ENCODE measurements at regions not wholly inside any gene's neighbourhood (a gene's known extent, or its start where the extent isn't known, plus 50 kb on each side); places are given as distances from the start of the nearest gene placed in this dataset.

DNA sequence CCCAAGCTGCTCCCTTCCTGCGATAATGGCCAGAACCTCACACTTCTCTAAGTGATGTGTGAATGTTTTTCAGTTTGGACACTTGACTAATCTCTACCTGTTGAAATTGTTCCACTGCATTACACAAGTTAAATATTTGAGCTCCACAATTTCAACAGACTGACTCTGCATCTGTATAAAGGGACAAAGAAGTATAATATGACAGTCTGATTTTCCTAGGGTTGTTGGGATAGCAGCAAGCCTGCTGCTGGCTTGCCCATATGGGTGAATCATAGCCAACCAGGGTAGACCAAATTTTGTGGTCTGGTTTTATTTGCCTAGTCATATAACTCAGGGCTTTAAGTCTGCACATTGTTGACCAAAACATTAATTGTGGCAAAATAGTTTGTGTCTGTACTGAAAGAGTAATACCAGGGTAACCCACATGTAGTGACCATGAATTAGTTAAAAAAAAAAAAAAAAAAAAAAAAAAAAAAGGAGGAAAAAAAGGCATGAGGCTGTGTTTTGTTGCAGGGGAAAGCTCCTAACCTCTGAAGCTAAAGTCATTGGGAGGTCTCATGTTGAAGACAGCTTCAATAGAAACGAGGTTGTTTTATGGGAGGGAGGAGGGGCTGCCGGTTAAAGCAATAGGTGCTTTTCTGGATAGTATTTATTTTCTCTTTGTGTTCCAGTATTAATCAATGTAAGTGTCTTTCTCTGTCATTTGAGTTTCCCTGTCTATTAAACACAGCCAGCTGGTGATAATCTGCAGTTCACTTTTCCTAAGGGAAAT is 534.2 kb downstream of the RAB28 start:
- intact Hi-C loops (cut with DNase I, micrococcal nuclease) = no loop called here
- Mint-ChIP-seq H3K4me3 (no peak overlapping the region), H3K9me3 (ENCODE audit: low read depth) (no peaks in the 10 kb centered on the region), H3K27ac (no peak overlapping the region), H3K36me3 (ENCODE audit: low read depth) (no peaks in the 10 kb centered on the region), H3K27me3 (no peaks in the 10 kb centered on the region), H3K4me1 (no peaks in the 10 kb centered on the region)
- ChIA-PET POLR2A (no interaction called here), CTCF (no interaction called here)
- ATAC-seq (no peak), DNase-seq (no peak)

DNA sequence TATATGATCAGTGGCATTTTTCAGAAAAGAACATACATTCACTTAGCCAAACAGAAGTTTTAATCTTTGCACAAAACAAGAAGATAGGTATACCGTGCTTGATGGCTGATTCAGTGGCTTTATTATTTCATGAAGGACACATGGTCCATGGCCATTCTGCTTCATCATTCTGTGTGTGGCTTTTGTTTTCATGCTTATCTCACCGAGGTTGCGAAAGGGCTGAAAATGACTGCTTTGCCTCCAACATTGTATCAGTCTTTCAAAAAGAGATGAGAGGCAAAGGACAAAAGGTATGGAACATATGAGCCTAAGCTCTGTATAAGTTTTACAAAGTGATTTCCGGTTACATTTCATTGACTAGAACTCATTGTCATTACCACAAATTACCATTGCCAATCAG is 541.1 kb downstream of the RAB28 start:
- H3K4me3 Mint-ChIP-seq = no peak overlapping the region
- intact Hi-C loops (cut with DNase I, micrococcal nuclease) = no loop called here
- POLR2A ChIA-PET = no interaction called here
- no peak overlapping the region for H3K27ac Mint-ChIP-seq
- H3K9me3 Mint-ChIP-seq (ENCODE audit: low read depth) = peaks cover 3% of the 10 kb centered on the region
- ATAC-seq (no peak), DNase-seq (no peak)
- no peaks in the 10 kb centered on the region for H3K27me3 Mint-ChIP-seq
- CTCF ChIA-PET = interaction anchor here (0.7 kb wide), 1 partner anchor 50 kb away, joined by 3 read pairs; no protein-coding TSS in a partner anchor
- no peaks in the 10 kb centered on the region for H3K36me3 Mint-ChIP-seq (ENCODE audit: low read depth)
- no peaks in the 10 kb centered on the region for H3K4me1 Mint-ChIP-seq

DNA sequence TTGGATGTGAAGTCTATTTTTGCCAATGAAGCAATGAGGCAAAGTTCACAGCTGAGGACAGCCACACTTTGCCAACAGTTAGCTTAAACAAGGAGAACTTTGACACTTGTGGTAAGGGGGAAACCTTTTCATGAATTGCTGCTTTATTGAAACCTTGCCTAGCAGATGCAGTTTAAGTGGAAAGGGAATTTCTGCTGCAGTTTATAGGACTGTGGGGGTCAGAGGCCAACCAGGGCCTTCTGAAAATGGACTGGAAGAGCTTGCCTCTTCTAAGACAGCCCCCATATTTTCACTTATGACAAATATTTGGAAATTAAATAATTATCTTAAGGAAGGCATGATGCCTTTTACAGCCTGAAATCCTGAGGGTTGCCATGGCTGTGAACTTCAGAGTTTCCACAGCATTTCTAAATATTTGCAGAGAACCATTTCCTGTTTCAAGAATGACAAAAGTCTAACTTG is 550.3 kb downstream of the RAB28 start:
- H3K4me1 Mint-ChIP-seq = no peaks in the 10 kb centered on the region
- DNase-seq (no peak), ATAC-seq (no peak)
- intact Hi-C loops (cut with DNase I, micrococcal nuclease) = no loop called here
- POLR2A ChIA-PET = no interaction called here
- peaks cover 7% of the 10 kb centered on the region for H3K9me3 Mint-ChIP-seq (ENCODE audit: low read depth)
- no peaks in the 10 kb centered on the region for H3K36me3 Mint-ChIP-seq (ENCODE audit: low read depth)
- no peak overlapping the region for H3K4me3 Mint-ChIP-seq
- peaks cover 7% of the 10 kb centered on the region for H3K27me3 Mint-ChIP-seq
- CTCF ChIA-PET = no interaction called here
- H3K27ac Mint-ChIP-seq = no peak overlapping the region

DNA sequence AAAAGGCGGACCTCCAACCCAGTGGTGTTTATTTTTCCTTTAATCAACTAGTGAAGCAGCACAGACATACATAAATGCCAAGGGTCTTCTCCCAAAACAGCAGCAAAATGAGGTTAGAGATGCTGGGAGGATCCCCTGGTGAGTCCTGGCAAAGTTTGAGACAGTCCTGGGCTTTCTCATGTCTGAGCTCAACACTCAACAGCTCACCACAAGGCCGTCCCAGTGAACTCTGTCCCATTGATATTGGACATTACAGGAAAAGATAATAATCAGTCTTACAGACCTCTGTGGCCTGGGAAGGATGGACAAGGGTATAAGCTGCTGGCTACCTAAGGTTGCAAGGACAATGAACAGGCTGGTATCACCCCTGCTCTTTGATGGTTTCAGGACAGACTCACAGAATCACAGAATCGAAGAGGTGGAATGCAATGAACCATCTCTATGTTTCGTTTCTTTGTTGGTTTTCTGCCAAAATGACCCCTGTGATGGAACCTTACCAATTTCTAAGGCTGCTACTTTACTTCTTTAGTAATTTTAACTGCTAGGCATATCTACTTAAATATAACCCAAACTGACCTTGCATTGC is 551.8 kb downstream of the RAB28 start:
- H3K4me3 Mint-ChIP-seq = no peak overlapping the region
- DNase-seq (no peak), ATAC-seq (no peak)
- no peaks in the 10 kb centered on the region for H3K36me3 Mint-ChIP-seq (ENCODE audit: low read depth)
- H3K4me1 Mint-ChIP-seq = no peaks in the 10 kb centered on the region
- peaks cover 9% of the 10 kb centered on the region for H3K27me3 Mint-ChIP-seq
- CTCF ChIA-PET = no interaction called here
- POLR2A ChIA-PET = no interaction called here
- no peak overlapping the region for H3K27ac Mint-ChIP-seq
- peaks cover 10% of the 10 kb centered on the region for H3K9me3 Mint-ChIP-seq (ENCODE audit: low read depth)
- intact Hi-C loops (cut with DNase I, micrococcal nuclease) = no loop called here

DNA sequence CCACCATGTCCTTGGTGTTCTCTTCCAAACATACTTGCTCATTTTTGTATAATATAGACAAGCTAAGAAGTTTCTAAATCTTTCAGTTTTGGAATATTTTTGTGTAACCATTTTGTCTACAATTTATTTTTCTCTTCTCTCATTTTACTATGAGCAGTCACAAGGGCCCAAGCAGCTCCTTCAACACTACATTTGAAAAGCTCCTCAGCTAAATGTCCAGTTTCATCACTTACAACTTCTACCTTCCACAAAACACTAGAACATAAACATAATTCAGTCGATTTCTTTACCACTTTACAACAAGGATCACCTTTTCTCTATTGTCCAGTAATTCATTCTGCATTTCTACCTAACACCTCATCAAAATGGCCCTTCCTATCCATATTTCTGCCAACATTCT is 554.4 kb downstream of the RAB28 start:
- intact Hi-C loops (cut with DNase I, micrococcal nuclease) = no loop called here
- Mint-ChIP-seq H3K9me3 (ENCODE audit: low read depth) (peaks cover 7% of the 10 kb centered on the region), H3K4me1 (no peaks in the 10 kb centered on the region), H3K27me3 (peaks cover 4% of the 10 kb centered on the region), H3K27ac (no peak overlapping the region), H3K36me3 (ENCODE audit: low read depth) (no peaks in the 10 kb centered on the region), H3K4me3 (no peak overlapping the region)
- ATAC-seq = no peak
- no peak for DNase-seq
- CTCF ChIA-PET = no interaction called here
- POLR2A ChIA-PET = no interaction called here

DNA sequence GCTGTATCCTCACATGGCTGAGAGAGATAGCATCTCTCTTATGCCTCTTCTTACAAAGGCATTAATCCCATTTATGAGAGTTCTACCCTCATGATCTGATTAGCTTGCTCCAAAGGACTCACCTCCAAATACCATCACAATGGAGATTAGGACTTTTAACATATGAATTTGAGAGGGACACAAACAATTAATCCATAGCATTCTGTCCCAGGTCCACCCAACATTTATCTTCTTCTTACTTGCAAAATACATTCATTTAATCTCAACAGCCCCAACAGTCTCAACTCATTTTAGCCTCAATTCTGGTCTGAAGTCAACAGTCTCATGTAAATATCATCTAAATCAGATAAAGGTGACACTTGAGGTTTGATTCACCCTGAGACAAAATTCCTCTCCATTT is 555.4 kb downstream of the RAB28 start:
- POLR2A ChIA-PET = no interaction called here
- H3K27ac Mint-ChIP-seq = no peak overlapping the region

DNA sequence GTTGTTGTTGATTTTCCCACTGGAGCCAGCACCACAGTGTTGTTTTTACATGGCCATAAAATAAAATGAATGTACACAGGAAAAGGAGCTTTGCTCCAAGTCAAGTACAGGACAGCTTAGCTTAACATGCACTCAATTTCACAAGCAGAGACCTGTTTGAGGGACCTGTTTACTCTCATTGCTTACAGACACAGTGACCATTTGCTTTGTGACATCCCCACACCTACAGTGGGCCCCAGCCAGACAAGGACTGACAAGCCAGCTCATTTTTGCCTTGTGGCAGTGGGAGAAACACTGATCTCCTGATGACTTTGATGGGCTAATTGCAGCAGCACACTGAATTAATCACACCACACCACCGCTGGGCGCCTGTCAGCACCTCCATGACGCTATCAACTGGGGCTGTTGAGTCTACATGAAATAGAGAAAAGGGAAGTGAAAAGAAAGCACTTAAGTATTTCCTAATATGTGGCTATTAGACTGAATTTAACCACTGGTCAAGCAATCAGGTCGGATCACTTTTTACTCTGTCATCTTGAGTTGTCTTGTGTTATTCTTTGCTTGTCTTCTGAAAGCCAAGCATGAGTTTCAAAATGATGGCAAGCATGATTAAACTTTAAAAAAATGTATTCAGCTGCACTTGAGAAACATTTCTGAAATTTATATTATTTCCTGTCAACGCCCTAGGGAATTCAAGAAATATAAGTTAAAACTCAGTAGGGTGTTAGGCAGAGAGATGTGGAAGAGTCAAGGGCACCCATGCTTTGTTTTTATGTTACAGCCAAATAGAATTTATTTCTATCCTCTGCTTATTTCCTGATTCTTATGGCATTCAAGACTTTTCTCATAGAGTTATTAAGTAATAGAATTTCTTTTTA is 557.7 kb downstream of the RAB28 start:
- no peak for DNase-seq
- Mint-ChIP-seq H3K9me3 (ENCODE audit: low read depth) (peaks cover 7% of the 10 kb centered on the region), H3K4me3 (no peak overlapping the region), H3K27ac (no peak overlapping the region), H3K4me1 (no peaks in the 10 kb centered on the region), H3K36me3 (ENCODE audit: low read depth) (no peaks in the 10 kb centered on the region), H3K27me3 (peaks cover 2% of the 10 kb centered on the region)
- CTCF ChIA-PET = no interaction called here
- ATAC-seq = no peak
- intact Hi-C loops (cut with DNase I, micrococcal nuclease) = no loop called here
- POLR2A ChIA-PET = no interaction called here

More for the DNA sequence above, 555.4 kb downstream of the RAB28 start:
- intact Hi-C loops (cut with DNase I, micrococcal nuclease) = no loop called here
- no peaks in the 10 kb centered on the region for H3K36me3 Mint-ChIP-seq (ENCODE audit: low read depth)
- H3K9me3 Mint-ChIP-seq (ENCODE audit: low read depth) = peaks cover 7% of the 10 kb centered on the region
- CTCF ChIA-PET = no interaction called here
- peaks cover 4% of the 10 kb centered on the region for H3K27me3 Mint-ChIP-seq
- ATAC-seq = no peak
- no peak overlapping the region for H3K4me3 Mint-ChIP-seq
- no peaks in the 10 kb centered on the region for H3K4me1 Mint-ChIP-seq
- DNase-seq = no peak

DNA sequence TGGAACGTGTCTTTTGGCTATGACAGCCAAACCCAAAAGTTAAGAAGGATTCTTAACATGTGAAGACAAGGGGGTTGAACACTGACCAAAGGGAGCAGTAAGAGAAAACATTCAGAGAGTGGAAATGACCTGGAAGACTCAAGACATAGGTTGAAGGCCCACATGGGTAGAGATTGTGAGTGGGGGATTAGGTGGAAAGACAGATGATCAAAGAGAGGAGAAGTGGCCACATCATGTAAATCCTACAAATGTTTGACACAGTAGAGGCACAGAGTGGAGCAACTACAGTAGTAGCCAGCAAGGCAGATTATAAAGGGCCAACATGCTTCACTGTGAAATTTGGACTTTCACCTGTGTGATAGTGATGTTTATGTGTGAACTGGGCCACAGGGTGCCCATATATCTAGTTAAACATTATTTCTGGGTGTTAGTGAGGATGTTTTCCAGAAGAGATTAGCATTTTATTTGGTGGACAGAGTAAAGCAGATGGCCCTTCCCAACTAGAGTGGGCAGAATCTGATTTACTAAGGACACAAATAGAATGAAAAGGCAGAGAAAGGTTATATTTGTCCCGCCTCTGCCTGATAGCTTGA is 559.3 kb downstream of the RAB28 start:
- Mint-ChIP-seq H3K4me3 (no peak overlapping the region), H3K4me1 (no peaks in the 10 kb centered on the region), H3K36me3 (ENCODE audit: low read depth) (no peaks in the 10 kb centered on the region), H3K27ac (no peak overlapping the region), H3K9me3 (ENCODE audit: low read depth) (peaks cover 4% of the 10 kb centered on the region), H3K27me3 (peaks cover 2% of the 10 kb centered on the region)
- ChIA-PET CTCF (no interaction called here), POLR2A (no interaction called here)
- intact Hi-C loops (cut with DNase I, micrococcal nuclease) = no loop called here
- ATAC-seq (no peak), DNase-seq (no peak)

DNA sequence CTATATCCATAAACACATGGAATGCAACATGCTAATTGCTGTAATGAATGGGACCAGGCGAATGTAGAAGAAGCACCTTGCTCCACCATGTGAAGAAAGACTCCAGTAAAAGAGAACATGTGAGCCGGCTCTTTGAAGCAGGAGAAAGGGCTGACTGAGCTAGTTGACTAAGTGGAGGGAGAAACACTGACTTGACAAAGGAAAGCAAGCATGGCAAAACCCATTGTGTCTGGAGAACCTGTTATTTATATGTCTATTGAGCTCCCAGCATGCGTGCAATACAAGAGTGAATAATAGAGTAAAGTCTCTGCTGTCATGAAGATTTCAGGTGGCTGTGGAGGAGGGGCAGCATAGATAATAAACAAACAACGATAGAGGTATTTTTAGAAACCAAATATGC is 559.9 kb downstream of the RAB28 start:
- Mint-ChIP-seq H3K27ac (no peak overlapping the region), H3K4me1 (no peaks in the 10 kb centered on the region), H3K4me3 (no peak overlapping the region), H3K36me3 (ENCODE audit: low read depth) (no peaks in the 10 kb centered on the region), H3K9me3 (ENCODE audit: low read depth) (peaks cover 3% of the 10 kb centered on the region), H3K27me3 (peaks cover 2% of the 10 kb centered on the region)
- ChIA-PET CTCF (no interaction called here), POLR2A (no interaction called here)
- DNase-seq (no peak), ATAC-seq (no peak)
- intact Hi-C loops (cut with DNase I, micrococcal nuclease) = no loop called here

DNA sequence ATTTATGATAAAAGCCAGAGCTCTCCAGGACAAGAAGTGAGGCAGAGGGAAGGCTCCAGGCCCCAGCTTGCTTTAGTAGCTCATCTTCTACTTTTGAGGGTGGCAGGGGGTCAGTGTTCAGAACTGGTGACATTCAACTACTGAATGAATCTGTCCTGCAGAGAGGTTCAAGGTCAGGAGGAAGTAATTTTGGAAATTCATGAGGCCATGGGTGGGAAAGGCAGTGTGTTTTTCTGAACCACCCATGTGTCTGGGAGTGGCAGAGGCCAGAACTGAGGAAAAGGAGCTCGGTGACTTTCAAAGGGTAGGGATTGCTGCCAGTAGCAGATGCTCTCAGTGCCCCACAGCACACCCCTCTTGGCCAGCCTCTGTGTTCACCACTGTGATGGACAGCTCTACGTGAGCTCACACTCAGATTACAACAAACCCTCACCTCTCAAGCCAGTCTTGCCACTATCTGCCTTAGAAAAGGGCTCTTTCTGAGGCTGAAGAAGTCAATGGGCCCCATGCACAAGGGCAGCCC is 571.2 kb downstream of the RAB28 start:
- ChIA-PET CTCF (no interaction called here), POLR2A (interaction anchor here (0.6 kb wide), 1 partner anchor 18 kb away, joined by 4 read pairs; no protein-coding TSS in a partner anchor)
- no peaks in the 10 kb centered on the region for H3K36me3 Mint-ChIP-seq (ENCODE audit: low read depth)
- DNase-seq (no peak), ATAC-seq (no peak)
- peaks cover 13% of the 10 kb centered on the region for H3K9me3 Mint-ChIP-seq (ENCODE audit: low read depth)
- intact Hi-C loops (cut with DNase I, micrococcal nuclease) = no loop called here
- H3K4me1 Mint-ChIP-seq = no peaks in the 10 kb centered on the region
- no peaks in the 10 kb centered on the region for H3K27me3 Mint-ChIP-seq
- no peak overlapping the region for H3K27ac Mint-ChIP-seq
- no peak overlapping the region for H3K4me3 Mint-ChIP-seq

DNA sequence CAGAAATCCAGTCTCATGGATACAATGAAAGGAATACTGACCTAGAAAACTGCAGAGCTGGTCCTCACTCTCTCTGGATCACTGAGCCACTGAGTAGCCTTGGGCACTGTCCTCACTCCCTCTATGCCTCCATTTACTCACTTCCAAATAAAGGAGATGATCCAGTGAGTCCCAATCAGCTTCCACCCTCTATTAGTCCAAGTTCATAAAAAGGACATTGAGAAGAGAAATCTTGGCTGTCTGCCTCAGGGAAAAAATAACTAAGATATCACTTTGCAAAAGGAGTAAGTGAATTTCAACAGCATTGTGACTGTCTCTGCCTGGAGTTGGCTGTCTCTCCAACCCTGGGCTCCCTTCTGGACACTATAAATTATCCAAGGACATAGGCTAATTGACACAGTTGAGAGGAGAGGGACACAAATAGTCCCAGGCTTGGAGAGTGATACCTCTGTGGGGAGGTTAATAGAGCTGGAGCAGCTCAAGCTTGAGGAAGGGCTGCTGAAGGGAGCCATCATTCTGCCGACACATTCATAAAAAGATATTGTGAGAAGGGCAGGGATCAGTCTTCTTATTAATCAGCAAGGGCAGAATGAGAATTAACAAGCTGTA is 572.3 kb downstream of the RAB28 start:
- H3K4me3 Mint-ChIP-seq = no peak overlapping the region
- intact Hi-C loops (cut with DNase I, micrococcal nuclease) = no loop called here
- ATAC-seq = no peak
- H3K9me3 Mint-ChIP-seq (ENCODE audit: low read depth) = peaks cover 13% of the 10 kb centered on the region
- CTCF ChIA-PET = interaction anchor here (0.8 kb wide), 1 partner anchor 1308 kb away, joined by 3 read pairs; no protein-coding TSS in a partner anchor
- POLR2A ChIA-PET = no interaction called here
- no peaks in the 10 kb centered on the region for H3K36me3 Mint-ChIP-seq (ENCODE audit: low read depth)
- no peak for DNase-seq
- no peak overlapping the region for H3K27ac Mint-ChIP-seq
- no peaks in the 10 kb centered on the region for H3K4me1 Mint-ChIP-seq
- H3K27me3 Mint-ChIP-seq = no peaks in the 10 kb centered on the region

Measured in activated CD4-positive, alpha-beta T cell treated with anti-CD3 and anti-CD28 coated beads for 36 hours (primary cell).